ENCODE measurements at regions not wholly inside any gene's neighbourhood (a gene's known extent, or its start where the extent isn't known, plus 50 kb on each side); places are given as distances from the start of the nearest gene placed in this dataset.

DNA sequence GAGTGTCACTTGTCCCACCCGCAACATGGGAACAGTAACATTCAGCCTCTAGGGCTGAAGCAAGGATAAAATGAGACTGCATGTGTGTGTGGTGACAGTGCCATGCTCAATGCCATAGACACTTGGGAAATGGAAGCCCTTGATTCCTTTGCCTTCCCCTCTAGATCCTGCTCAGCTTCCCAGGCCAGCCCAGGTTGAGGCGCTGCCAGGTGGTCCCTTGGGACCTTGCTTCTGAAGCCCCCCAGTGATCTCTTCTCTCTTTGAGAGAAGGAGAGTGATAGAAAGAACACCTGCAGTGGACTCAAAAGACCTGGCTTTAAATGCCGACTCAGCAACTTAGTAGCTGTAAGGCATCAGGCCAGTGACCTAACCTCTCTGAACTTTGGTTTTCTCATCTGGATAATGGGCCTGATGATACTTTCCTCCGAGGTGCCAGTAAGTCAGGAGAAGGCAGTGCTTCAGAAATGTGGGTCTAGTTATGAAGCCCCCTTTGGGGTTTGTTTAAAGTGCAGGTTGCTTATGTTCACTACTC lies 144.5 kb downstream of the RPLP1 start:
- TF ChIP-seq CTCF (IDR thresholded peaks at IDR 0.05; ENCODE audit: low read depth, low read length, poor library complexity, severe bottlenecking) (no peak), EZH2phosphoT487 (IDR thresholded peaks at IDR 0.05; ENCODE audit: borderline replicate concordance, low read length) (no peak)

All from DOHH2 (cell line).